B cell (primary cell): ENCODE measurements at regions not wholly inside any gene's neighbourhood (a gene's known extent, or its start where the extent isn't known, plus 50 kb on each side); places are given as distances from the start of the nearest gene placed in this dataset.

Experiments
- ATAC-seq: fragments of 200-7000 bp; cut with Tn5 transposase; one replicate; pipeline ENCODE4 v1.10.0; 2021; ENCODE audit warnings: low read depth, mild to moderate bottlenecking, moderate number of reproducible peaks, moderate library complexity
- CTCF ChIA-PET: fragments of 350-600 bp; sonication (Branson Sonifier 250); formaldehyde crosslinking; loops from one replicate; lab custom pipeline; 2021; ENCODE audit warnings: antibody characterized with exemption, inconsistent platforms; lab: Charles Lee
- POLR2A ChIA-PET: fragments of 350-600 bp; sonication (Branson Sonifier 250); formaldehyde crosslinking; loops from one replicate; lab custom pipeline; 2021; ENCODE audit warnings: antibody characterized with exemption; lab: Charles Lee
- DNase-seq: peaks from one replicate; pipeline ENCODE4 v3.0.0; 2013
- H2AFZ ChIP-seq: 2 replicates; pipeline ENCODE4 v1.6.1; 2012; ENCODE audit warnings: mild to moderate bottlenecking, low read depth, low read length; ENCODE audit not compliant: insufficient read depth, poor library complexity, severe bottlenecking
- H3K27ac ChIP-seq, 2 donors: 1 replicate in 1 of 2; 2 replicates in 1 of 2; pipeline ENCODE4 v1.5.1; 2012 to 2013; ENCODE audit warnings: low read length in 2 of 2, mild to moderate bottlenecking in 2 of 2, moderate library complexity in 1 of 2
- H3K27me3 ChIP-seq, 4 experiments: fragments of 200-600 bp in 1 of 4; sonication (generic) in 1 of 4; replicated peaks in 1 of 4; 1 replicate in 2 of 4; 2 replicates in 2 of 4; pipeline versions ENCODE4 v1.6.1 to v1.7.0; 2013 to 2016; ENCODE audit warnings: low read length in 3 of 4, mild to moderate bottlenecking in 2 of 4, mixed read lengths in 1 of 4, moderate library complexity in 1 of 4; ENCODE audit not compliant: insufficient read depth in 4 of 4, control insufficient read depth in 3 of 4; ENCODE audit errors: control extremely low read depth in 1 of 4
- H3K36me3 ChIP-seq, 2 experiments: replicated peaks in 1 of 2; 1 replicate in 1 of 2; 2 replicates in 1 of 2; pipeline versions ENCODE4 v1.6.1 to v1.7.1; 2013; ENCODE audit warnings: low read length in 1 of 2; ENCODE audit not compliant: insufficient read depth in 2 of 2, control insufficient read depth in 1 of 2; ENCODE audit errors: control extremely low read depth in 1 of 2, extremely low read depth in 1 of 2
- H3K4me1 ChIP-seq, 2 donors: fragments of 200-600 bp in 1 of 2; sonication (generic) in 1 of 2; 1 replicate in 1 of 2; 2 replicates in 1 of 2; pipeline versions ENCODE4 v1.5.1 to v1.6.1; 2013 to 2017; ENCODE audit warnings: low read length in 2 of 2; ENCODE audit not compliant: control insufficient read depth in 2 of 2, insufficient read depth in 2 of 2
- H3K4me2 ChIP-seq: replicated peaks from 2 replicates; pipeline ENCODE3; 2012; ENCODE audit warnings: mild to moderate bottlenecking, low read depth, low read length; ENCODE audit not compliant: poor library complexity, severe bottlenecking
- H3K4me3 ChIP-seq, 5 experiments: fragments of 200-600 bp in 1 of 5; sonication (generic) in 1 of 5; 1 replicate in 3 of 5; 2 replicates in 2 of 5; pipeline versions ENCODE4 v1.5.1 to v1.7.0; 2011 to 2016; ENCODE audit warnings: low read length in 4 of 5, mild to moderate bottlenecking in 4 of 5, low read depth in 2 of 5, control low read depth in 1 of 5, moderate library complexity in 1 of 5; ENCODE audit not compliant: insufficient read depth in 1 of 5; ENCODE audit errors: control extremely low read depth in 1 of 5, extremely low read depth in 1 of 5
- H3K79me2 ChIP-seq: fragments of 200-600 bp; sonication (generic); one replicate; pipeline ENCODE4 v1.6.0; 2016; ENCODE audit warnings: low read length; ENCODE audit not compliant: control insufficient read depth, insufficient read depth
- H3K9ac ChIP-seq: fragments of 200-600 bp; sonication (generic); 2 replicates; pipeline ENCODE4 v1.6.1; 2017; ENCODE audit warnings: mild to moderate bottlenecking, low read length, moderate library complexity
- H3K9me3 ChIP-seq, 3 donors: one replicate each; pipeline versions ENCODE4 v1.6.1 to v1.7.1; 2013; ENCODE audit warnings: low read length in 2 of 3; ENCODE audit not compliant: control insufficient read depth in 2 of 3, insufficient read depth in 1 of 3; ENCODE audit errors: control extremely low read depth in 1 of 3
- H4K20me1 ChIP-seq: 2 replicates; pipeline ENCODE4 v1.6.0; 2012; ENCODE audit warnings: mild to moderate bottlenecking, low read length; ENCODE audit not compliant: insufficient read depth, control insufficient read depth, poor library complexity, severe bottlenecking
- H3K27ac Mint-ChIP-seq: one replicate; pipeline ENCODE4 v1.8.0; 2021; ENCODE audit warnings: mixed read lengths
- H3K27me3 Mint-ChIP-seq: one replicate; pipeline ENCODE4 v1.8.0; 2021; ENCODE audit warnings: mixed read lengths
- H3K4me1 Mint-ChIP-seq: one replicate; pipeline ENCODE4 v1.8.0; 2021; ENCODE audit warnings: mixed read lengths
- H3K4me3 Mint-ChIP-seq: one replicate; pipeline ENCODE4 v1.8.0; 2021; ENCODE audit warnings: mixed read lengths
- H3K9me3 Mint-ChIP-seq: one replicate; pipeline ENCODE4 v1.8.0; 2022; ENCODE audit warnings: mixed read lengths; ENCODE audit not compliant: insufficient read depth
- CTCF ChIP-seq: fragments of 200-600 bp; IDR thresholded peaks from one replicate; pipeline ENCODE4 v1.8.0; 2022; ENCODE audit warnings: antibody characterized with exemption, mild to moderate bottlenecking
- EZH2 ChIP-seq: IDR thresholded peaks from 2 replicates; pipeline ENCODE4 v1.6.1; 2012; ENCODE audit warnings: borderline replicate concordance, low read depth, mild to moderate bottlenecking, moderate library complexity, low read length; ENCODE audit not compliant: insufficient read depth, poor library complexity, severe bottlenecking
- WGBS: methylation state at CpG from one replicate; pipeline ENCODE4 v1.1.5; 2013; ENCODE audit warnings: missing lambda C conversion rate; ENCODE audit not compliant: insufficient coverage; 5-methylcytosine and 5-hydroxymethylcytosine counted together
- intact Hi-C: fragments of 100-400 bp; cut with micrococcal nuclease; formaldehyde crosslinking; loops from one replicate; pipeline ENCODE4 v1.10.0; 2022

GRCh38 chr4:4667622-4668081 is 125.8 kb upstream of the STX18 start:
- no peak overlapping the region for H3K4me2 ChIP-seq
- no peak overlapping the region for H3K4me3 ChIP-seq
- peaks cover 0 to 4% of the 10 kb centered on the region in 2 donors for H3K4me1 ChIP-seq
- DNase-seq = no peak
- H3K9me3 ChIP-seq = peaks cover 0 to 4% (median 0%) of the 10 kb centered on the region in 3 donors
- no peak overlapping the region for H3K27ac ChIP-seq
- no peak overlapping the region for H3K9ac ChIP-seq
- no peak for ATAC-seq
- ChIA-PET POLR2A (no interaction called here), CTCF (interaction anchor here (2.0 kb wide), 1 partner anchor 14 kb away, joined by 8 read pairs; no protein-coding TSS in a partner anchor)
- H3K27me3 ChIP-seq = no peaks in the 10 kb centered on the region
- Mint-ChIP-seq H3K27me3 (no peaks in the 10 kb centered on the region), H3K9me3 (no peaks in the 10 kb centered on the region), H3K4me3 (no peak overlapping the region), H3K27ac (no peak overlapping the region), H3K4me1 (peaks cover 3% of the 10 kb centered on the region)
- TF ChIP-seq EZH2 (no peak), CTCF (no peak)
- H3K79me2 ChIP-seq = no peaks in the 10 kb centered on the region
- no peaks in the 10 kb centered on the region for H3K36me3 ChIP-seq
- intact Hi-C loops = no loop called here
- H4K20me1 ChIP-seq = no peaks in the 10 kb centered on the region
- H2AFZ ChIP-seq = no peak overlapping the region
- 95% methylated on average over 10 of the region's 14 CpGs for WGBS

- Histone ChIP-seq H3K4me3 (no peak overlapping the region), H3K79me2 (no peaks in the 10 kb centered on the region), H3K9me3 (peaks cover 0 to 4% (median 0%) of the 10 kb centered on the region in 3 donors), H2AFZ (no peak overlapping the region), H3K27me3 (no peaks in the 10 kb centered on the region), H3K9ac (no peak overlapping the region), H3K27ac (no peak overlapping the region), H3K4me2 (no peak overlapping the region), H3K36me3 (no peaks in the 10 kb centered on the region), H4K20me1 (no peaks in the 10 kb centered on the region), H3K4me1 (peaks cover 0 to 4% of the 10 kb centered on the region in 2 donors)
- Mint-ChIP-seq H3K27ac (no peak overlapping the region), H3K27me3 (no peaks in the 10 kb centered on the region), H3K9me3 (no peaks in the 10 kb centered on the region), H3K4me3 (no peak overlapping the region), H3K4me1 (peaks cover 3% of the 10 kb centered on the region)
- TF ChIP-seq EZH2 = no peak
- TF ChIP-seq CTCF = no peak
- intact Hi-C loops = no loop called here
- ATAC-seq (no peak), DNase-seq (no peak)
- ChIA-PET POLR2A (no interaction called here), CTCF (interaction anchor here (2.0 kb wide), 1 partner anchor 14 kb away, joined by 8 read pairs; no protein-coding TSS in a partner anchor)
- 100% methylated on average over 7 of the region's 14 CpGs for WGBS
These were observed 125.1 kb upstream of the STX18 start for GRCh38 chr4:4666693-4667621.
